ENCODE measurements at regions not wholly inside any gene's neighbourhood (a gene's known extent, or its start where the extent isn't known, plus 50 kb on each side); places are given as distances from the start of the nearest gene placed in this dataset.
"Not testable (repeated sequence)": the region's sequence is repeated elsewhere in the genome, so short reads cannot be mapped to it uniquely, and the experiment has no call there.

DNA sequence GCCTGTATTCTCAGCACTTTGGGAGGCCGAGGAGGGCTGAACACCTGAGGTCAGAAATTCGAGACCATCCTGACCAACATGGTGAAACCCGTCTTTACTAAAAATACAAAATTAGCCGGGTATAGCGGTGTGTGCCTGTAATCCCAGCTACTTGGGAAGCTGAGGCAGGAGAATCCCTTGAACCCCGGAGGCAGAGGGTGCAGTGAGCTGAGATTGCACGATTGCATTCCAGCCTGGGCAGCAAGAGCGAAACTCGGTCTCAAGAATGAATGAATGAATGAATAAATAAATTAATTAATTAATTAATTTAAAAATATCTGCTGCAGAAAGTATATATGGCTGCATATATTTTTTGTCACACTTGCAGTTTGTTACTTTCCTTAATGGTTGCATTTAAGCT is 781.8 kb downstream of the DNAJB9 start:
- no peak for DNase-seq (ENCODE audit: low read depth, low spot score)
- H3K4me3 ChIP-seq (ENCODE audit: low read length): no peak overlapping the region

DNA sequence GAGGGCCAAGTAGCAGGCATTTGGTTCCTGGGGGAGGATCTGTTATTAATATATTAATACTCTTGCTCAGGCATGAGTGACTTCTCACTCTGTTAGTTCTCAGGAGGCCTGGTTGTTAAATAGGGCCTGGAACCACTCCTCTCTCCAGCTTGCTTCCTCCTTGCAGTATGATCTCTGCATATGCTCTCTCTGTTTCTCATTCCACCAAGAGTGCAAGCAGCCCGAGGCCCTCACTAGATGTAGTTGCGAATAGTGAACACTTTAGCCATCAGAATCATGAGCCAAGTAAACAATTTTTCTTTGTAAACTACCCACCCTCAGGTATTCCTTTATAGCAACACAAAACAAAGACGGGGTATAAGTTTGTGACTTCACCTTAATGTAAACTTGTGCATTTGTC is 784.3 kb downstream of the DNAJB9 start:
- H3K4me3 ChIP-seq (ENCODE audit: low read length): no peak overlapping the region
- no peak for DNase-seq (ENCODE audit: low read depth, low spot score)

- DNase-seq (ENCODE audit: low read depth, low spot score): no peak
- no peak overlapping the region for H3K4me3 ChIP-seq (ENCODE audit: low read length)
These were observed 784.9 kb downstream of the DNAJB9 start for GRCh38 chr7:109354552-109354951.

DNA sequence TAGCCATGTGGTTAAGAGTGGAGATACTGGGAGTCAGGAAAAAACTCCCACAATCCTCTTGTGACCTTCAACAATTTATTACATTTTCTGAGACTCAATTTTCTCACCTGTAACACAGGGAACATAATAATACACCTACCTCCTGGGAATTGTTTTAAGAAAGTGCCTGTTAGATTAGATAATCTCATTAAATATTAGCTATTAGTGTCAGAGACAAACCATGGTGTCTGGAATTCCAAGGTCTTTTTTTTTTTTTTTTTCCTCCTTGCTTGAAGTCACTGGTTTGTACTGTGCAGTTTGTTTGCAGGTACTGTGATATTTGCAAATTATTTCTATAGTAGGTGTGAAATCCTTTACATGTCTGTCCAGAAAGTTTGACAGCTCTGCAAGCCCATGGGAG is 806.1 kb downstream of the DNAJB9 start:
- DNase-seq (ENCODE audit: low read depth, low spot score): no peak
- H3K4me3 ChIP-seq (ENCODE audit: low read length): no peak overlapping the region

- no peak overlapping the region for H3K4me3 ChIP-seq (ENCODE audit: low read length)
- no peak for DNase-seq (ENCODE audit: low read depth, low spot score)
These were observed 806.9 kb downstream of the DNAJB9 start for GRCh38 chr7:109376576-109376975.

GRCh38 chr7:109377076-109377884 is 807.6 kb downstream of the DNAJB9 start:
- no peak for DNase-seq (ENCODE audit: low read depth, low spot score)
- no peak overlapping the region for H3K4me3 ChIP-seq (ENCODE audit: low read length)

- H3K4me3 ChIP-seq (ENCODE audit: low read length): no peak overlapping the region
- no peak for DNase-seq (ENCODE audit: low read depth, low spot score)
These were observed 817.3 kb downstream of the DNAJB9 start for GRCh38 chr7:109386959-109387358.

DNA sequence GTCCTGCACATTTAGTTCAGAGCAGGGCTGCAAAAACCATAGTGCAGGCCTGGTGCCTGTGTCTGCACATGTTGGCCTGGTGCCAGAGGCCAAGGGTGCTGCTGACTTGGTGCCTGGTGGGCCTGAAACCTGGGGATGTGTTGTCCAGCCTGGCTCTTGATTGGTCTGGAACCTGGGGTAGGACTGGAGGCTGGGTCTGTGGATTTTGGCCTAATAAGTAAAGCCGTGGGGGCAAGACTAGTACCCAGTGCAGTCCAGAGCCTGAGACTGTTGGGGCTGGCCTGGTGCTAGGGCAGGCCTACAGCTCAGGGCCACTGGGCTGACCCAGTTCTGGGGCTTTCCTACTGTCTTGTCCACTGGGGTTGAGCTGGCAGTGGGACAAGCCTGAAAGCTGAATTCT is 817.9 kb downstream of the DNAJB9 start:
- DNase-seq (ENCODE audit: low read depth, low spot score): no peak
- H3K4me3 ChIP-seq (ENCODE audit: low read length): no peak overlapping the region

GRCh38 chr7:109391240-109391639 is 821.6 kb downstream of the DNAJB9 start:
- H3K4me3 ChIP-seq (ENCODE audit: low read length): no peak overlapping the region
- DNase-seq (ENCODE audit: low read depth, low spot score): no peak

DNA sequence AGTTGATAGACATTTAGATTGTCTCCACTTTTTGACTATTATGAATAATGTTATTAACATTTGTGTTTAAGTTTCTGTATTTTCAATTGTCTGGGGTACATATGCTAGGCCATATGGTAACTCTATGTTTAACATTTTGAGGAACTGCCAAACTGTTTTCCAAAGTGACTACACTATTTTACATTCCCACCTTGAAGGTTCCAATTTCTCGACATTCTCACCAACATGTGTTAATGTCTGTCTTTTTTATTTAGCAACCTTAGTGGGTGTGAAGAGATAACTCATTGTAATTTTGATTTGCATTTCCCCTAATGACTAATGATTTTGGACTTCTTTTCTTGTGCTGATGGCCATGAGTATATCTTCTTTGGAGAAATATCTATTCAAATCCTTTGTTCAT is 832.4 kb downstream of the DNAJB9 start:
- no peak overlapping the region for H3K4me3 ChIP-seq (ENCODE audit: low read length)

DNA sequence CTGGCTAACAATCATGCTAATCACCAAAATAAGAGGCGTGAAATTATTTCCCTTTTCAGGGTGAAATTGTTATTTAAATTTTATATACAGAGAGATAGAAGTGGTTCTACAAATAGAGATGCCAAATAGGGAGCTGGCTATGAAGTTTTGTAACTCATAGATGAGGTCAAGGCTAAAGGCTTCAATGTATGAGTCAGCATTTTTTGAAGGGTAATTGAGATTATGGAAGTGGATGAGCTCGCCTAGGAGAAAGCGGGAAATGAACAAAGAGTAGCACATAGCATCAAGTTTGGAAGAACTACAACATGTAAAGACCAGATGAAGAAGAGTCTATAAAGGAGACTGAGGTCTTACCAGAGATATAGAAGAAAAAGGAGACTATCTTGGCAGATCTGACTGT is 838.1 kb downstream of the DNAJB9 start:
- H3K4me3 ChIP-seq (ENCODE audit: low read length): no peak overlapping the region
- no peak for DNase-seq (ENCODE audit: low read depth, low spot score)

More for the DNA sequence above, 832.4 kb downstream of the DNAJB9 start:
- no peak for DNase-seq (ENCODE audit: low read depth, low spot score)

DNA sequence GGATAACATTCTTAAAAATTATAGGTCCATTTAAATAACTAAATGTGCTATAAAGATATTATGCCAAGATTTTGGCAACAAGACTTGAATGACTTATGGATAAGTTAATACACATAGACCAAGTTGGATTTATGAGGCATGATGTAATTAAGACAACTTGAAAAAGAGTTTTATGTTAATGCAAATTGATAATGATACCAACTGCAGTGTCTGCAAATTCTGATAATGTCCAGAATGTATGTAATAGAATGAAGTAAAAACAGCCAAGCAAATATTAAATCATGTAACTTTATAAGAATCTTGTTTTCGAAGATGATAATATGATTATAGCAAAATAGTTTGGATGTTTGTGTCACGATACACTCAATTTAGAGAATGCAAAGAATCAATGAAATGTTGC is 868.3 kb downstream of the DNAJB9 start:
- DNase-seq (ENCODE audit: low read depth, low spot score): no peak
- H3K4me3 ChIP-seq (ENCODE audit: low read length): no peak overlapping the region

- DNase-seq (ENCODE audit: low read depth, low spot score): no peak
- no peak overlapping the region for H3K4me3 ChIP-seq (ENCODE audit: low read length)
These were observed 880.1 kb downstream of the DNAJB9 start for GRCh38 chr7:109449760-109450159.

- no peak for DNase-seq (ENCODE audit: low read depth, low spot score)
- H3K4me3 ChIP-seq (ENCODE audit: low read length): no peak overlapping the region
These were observed 886.4 kb downstream of the DNAJB9 start for GRCh38 chr7:109456116-109456515.

- DNase-seq (ENCODE audit: low read depth, low spot score): no peak
- no peak overlapping the region for H3K4me3 ChIP-seq (ENCODE audit: low read length)
These were observed 890.6 kb downstream of the DNAJB9 start for GRCh38 chr7:109460296-109460695.

DNA sequence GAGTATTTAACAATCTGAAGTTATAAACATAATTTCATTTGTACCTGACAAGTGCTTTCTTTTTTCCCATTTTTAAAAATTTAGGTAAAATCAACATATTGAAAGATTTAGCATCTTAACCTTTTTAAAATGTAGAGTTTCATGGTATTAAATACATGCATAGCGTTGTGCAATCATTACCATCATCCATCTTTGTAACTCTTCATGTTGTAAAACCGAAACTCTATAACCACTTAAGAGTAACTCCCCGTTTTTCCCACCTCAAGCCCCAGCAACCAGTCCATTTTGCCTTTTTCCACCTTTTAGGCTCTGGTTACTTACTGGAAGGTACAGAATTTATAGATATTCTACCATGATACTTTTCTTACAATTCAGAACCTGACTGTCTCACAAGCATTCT is 892.5 kb downstream of the DNAJB9 start:
- no peak for DNase-seq (ENCODE audit: low read depth, low spot score)
- no peak overlapping the region for H3K4me3 ChIP-seq (ENCODE audit: low read length)

GRCh38 chr7:109467729-109468128 is 898.1 kb downstream of the DNAJB9 start:
- not testable (repeated sequence) for DNase-seq (ENCODE audit: low read depth, low spot score); H3K4me3 ChIP-seq (ENCODE audit: low read length)

GRCh38 chr7:109473172-109473571 is 903.5 kb downstream of the DNAJB9 start:
- no peak for DNase-seq (ENCODE audit: low read depth, low spot score)
- no peak overlapping the region for H3K4me3 ChIP-seq (ENCODE audit: low read length)

DNA sequence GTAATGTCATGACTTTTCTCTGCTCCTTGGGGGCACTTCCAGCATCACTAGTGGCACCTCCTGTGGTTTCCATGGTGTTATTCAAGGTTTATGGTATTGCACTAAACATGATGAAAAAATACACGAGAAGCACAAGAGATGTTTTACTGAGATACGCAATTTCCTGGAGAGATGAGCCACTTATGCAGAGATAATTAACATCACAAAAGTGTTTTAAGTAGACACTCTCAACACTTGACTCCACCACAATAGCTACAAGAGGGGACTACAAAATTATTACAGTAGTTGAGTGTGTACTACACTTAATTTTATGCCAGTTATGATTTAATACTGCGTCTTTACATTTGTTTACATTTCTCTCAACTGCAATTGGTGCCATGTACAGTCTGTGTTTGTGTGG is 906.7 kb downstream of the DNAJB9 start:
- no peak for DNase-seq (ENCODE audit: low read depth, low spot score)
- no peak overlapping the region for H3K4me3 ChIP-seq (ENCODE audit: low read length)

GRCh38 chr7:109479388-109479787 is 909.7 kb downstream of the DNAJB9 start:
- no peak overlapping the region for H3K4me3 ChIP-seq (ENCODE audit: low read length)
- DNase-seq (ENCODE audit: low read depth, low spot score): peak; percentile 6

DNA sequence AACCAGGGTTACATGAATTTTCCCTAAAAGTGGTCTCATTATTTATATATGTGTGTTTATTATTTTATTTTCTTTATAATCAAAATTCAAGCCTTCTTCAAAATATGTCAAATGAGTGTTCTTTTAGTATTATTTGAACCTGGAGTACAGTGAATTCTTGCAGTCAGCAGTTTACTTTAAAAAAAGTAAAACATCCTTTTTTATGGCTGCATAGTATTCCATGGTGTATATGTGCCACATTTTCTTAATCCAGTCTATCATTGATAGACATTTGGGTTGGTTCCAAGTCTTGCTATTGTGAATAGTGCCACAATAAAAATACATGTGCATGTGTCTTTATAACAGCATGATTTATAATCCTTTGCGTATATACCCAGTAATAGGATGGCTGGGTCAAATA is 920.9 kb downstream of the DNAJB9 start:
- H3K4me3 ChIP-seq (ENCODE audit: low read length); DNase-seq (ENCODE audit: low read depth, low spot score): not testable (repeated sequence)

All from Jurkat, Clone E6-1 (cell line).